HAP-1 (cell line): ENCODE measurements at regions not wholly inside any gene's neighbourhood (a gene's known extent, or its start where the extent isn't known, plus 50 kb on each side); places are given as distances from the start of the nearest gene placed in this dataset.
A peak's percentile ranks its signal among the peaks of the same experiment; 100 is the strongest.
"Not testable (repeated sequence)": the region's sequence is repeated elsewhere in the genome, so short reads cannot be mapped to it uniquely, and the experiment has no call there.

Experiments
- DNase-seq, 2 experiments: peaks; one replicate each; pipeline ENCODE4 v3.0.0-alpha.2; 2016 to 2020; ENCODE audit warnings: low spot score in 2 of 2
- H3K27me3 ChIP-seq: fragments of 250-450 bp; sonication (Bioruptor Pico); 2 replicates; pipeline ENCODE4 v1.5.1; 2020; ENCODE audit warnings: low read depth, mild to moderate bottlenecking, moderate library complexity
- H3K36me3 ChIP-seq: fragments of 250-450 bp; sonication (Bioruptor Pico); replicated peaks from 2 replicates; pipeline ENCODE4 v1.5.1; 2020; ENCODE audit warnings: mild to moderate bottlenecking
- H3K4me1 ChIP-seq: fragments of 250-450 bp; sonication (Bioruptor Pico); 2 replicates; pipeline ENCODE4 v1.5.1; 2020; ENCODE audit warnings: mild to moderate bottlenecking
- H3K4me3 ChIP-seq: fragments of 250-450 bp; sonication (Bioruptor Pico); 2 replicates; pipeline ENCODE4 v1.5.1; 2020; ENCODE audit warnings: mild to moderate bottlenecking, moderate library complexity
- H3K9me3 ChIP-seq: fragments of 250-450 bp; sonication (Bioruptor Pico); 2 replicates; pipeline ENCODE4 v1.5.1; 2020; ENCODE audit warnings: mild to moderate bottlenecking, moderate library complexity
- in situ Hi-C: fragments of 300-500 bp; cut with MboI; formaldehyde crosslinking; loops from 3 replicates; pipeline ENCODE4 v1.14.3; 2020; ENCODE audit warnings: low sequenced_read_pairs, inconsistent platforms, mixed read lengths

DNA sequence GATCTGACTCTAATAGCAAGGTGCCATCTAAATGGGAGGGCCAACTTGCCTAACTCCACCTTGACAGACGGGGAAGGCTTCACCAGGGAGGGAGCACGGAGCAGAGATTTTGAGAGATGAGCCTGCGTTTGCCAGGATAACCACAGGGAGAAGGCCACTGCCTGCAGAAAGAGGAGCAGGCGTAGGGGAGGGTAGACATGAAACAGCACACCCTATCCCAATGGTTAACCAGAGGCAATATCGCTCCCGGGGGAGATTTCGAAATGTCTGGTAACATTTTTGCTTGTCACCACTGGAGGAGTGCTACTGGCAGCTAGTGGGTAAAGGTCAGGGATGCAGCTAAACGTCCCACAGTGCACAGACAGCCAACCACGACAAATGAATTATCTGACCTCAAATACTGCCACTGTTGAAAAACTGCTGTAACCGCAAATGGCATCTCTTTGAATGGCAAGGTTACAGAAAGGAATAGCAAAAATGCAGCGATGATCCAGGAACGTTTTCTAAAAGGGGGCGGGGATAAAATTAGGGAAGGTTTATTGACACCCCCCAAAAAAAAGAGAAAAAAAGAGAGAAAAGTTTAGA, 126.0 kb upstream of the ATF7IP start:
- peak in 1 of 2 experiments; percentile 43 for DNase-seq
- Histone ChIP-seq H3K9me3 (peaks cover 6% of the 10 kb centered on the region), H3K4me3 (no peak overlapping the region), H3K27me3 (no peaks in the 10 kb centered on the region), H3K36me3 (no peaks in the 10 kb centered on the region), H3K4me1 (peaks cover 8% of the 10 kb centered on the region; the same call in 1 of the 2 replicates)
- in situ Hi-C loops: loop anchor here (25.0 kb wide), 1 partner anchor 398 kb away; no protein-coding TSS in a partner anchor

GRCh38 chr12:14239935-14240872, 125.3 kb upstream of the ATF7IP start:
- Histone ChIP-seq H3K4me1 (peaks cover 8% of the 10 kb centered on the region; the same call in 1 of the 2 replicates), H3K4me3 (no peak overlapping the region), H3K27me3 (no peaks in the 10 kb centered on the region), H3K36me3 (no peaks in the 10 kb centered on the region), H3K9me3 (peaks cover 6% of the 10 kb centered on the region)
- in situ Hi-C loops: loop anchor here (25.0 kb wide), 1 partner anchor 397 kb away; no protein-coding TSS in a partner anchor
- DNase-seq: peak in 1 of 2 experiments; percentile 17

- Histone ChIP-seq H3K4me1 (peaks cover 8% of the 10 kb centered on the region; the same call in 1 of the 2 replicates), H3K27me3 (no peaks in the 10 kb centered on the region), H3K4me3 (no peak overlapping the region), H3K9me3 (peaks cover 6% of the 10 kb centered on the region), H3K36me3 (no peaks in the 10 kb centered on the region)
- in situ Hi-C loops: loop anchor here (25.0 kb wide), 1 partner anchor 396 kb away; no protein-coding TSS in a partner anchor
- no peak for DNase-seq
These were observed 124.6 kb upstream of the ATF7IP start for GRCh38 chr12:14240873-14241220.

GRCh38 chr12:14242825-14243224, 122.7 kb upstream of the ATF7IP start:
- H3K4me3 ChIP-seq, H3K27me3 ChIP-seq, H3K36me3 ChIP-seq, H3K4me1 ChIP-seq, DNase-seq, H3K9me3 ChIP-seq: not testable (repeated sequence)
- in situ Hi-C loops: loop anchor here (25.0 kb wide), 1 partner anchor 394 kb away; no protein-coding TSS in a partner anchor

DNA sequence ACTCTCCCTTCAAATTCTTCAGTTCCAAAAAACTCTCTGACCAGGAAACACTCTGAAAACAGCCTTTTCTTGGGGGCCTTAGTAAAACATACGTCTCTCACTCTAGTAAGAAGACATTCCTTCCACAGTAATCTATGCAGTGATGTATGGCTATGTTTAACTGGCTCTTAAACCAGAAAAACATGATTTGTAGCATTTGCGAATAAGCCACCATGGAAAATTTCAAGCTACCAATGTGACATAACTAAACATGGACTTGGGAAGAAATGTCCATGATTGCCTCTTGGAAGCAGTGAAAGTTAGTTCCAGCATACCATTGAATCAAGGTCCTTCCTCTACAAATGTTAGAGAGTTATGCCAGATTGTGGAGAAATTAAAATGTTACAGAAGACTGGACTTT, 121.5 kb upstream of the ATF7IP start:
- H3K36me3 ChIP-seq: no peaks in the 10 kb centered on the region
- in situ Hi-C loops: loop anchor here (25.0 kb wide), 1 partner anchor 393 kb away; no protein-coding TSS in a partner anchor
- no peak overlapping the region for H3K4me3 ChIP-seq
- peaks cover 6% of the 10 kb centered on the region for H3K9me3 ChIP-seq
- no peak for DNase-seq
- no peaks in the 10 kb centered on the region for H3K27me3 ChIP-seq
- H3K4me1 ChIP-seq: peaks cover 8% of the 10 kb centered on the region; the same call in 1 of the 2 replicates

GRCh38 chr12:14244876-14245669, 120.4 kb upstream of the ATF7IP start:
- no peak for DNase-seq
- H3K4me3 ChIP-seq: no peak overlapping the region
- H3K27me3 ChIP-seq: no peaks in the 10 kb centered on the region
- in situ Hi-C loops: loop anchor here (25.0 kb wide), 1 partner anchor 392 kb away; no protein-coding TSS in a partner anchor
- no peaks in the 10 kb centered on the region for H3K36me3 ChIP-seq
- H3K9me3 ChIP-seq: peaks cover 6% of the 10 kb centered on the region
- peaks cover 2% of the 10 kb centered on the region; the same call in 1 of the 2 replicates for H3K4me1 ChIP-seq

- Histone ChIP-seq H3K4me3 (no peak overlapping the region), H3K9me3 (peaks cover 5% of the 10 kb centered on the region), H3K36me3 (no peaks in the 10 kb centered on the region), H3K4me1 (no peaks in the 10 kb centered on the region), H3K27me3 (no peaks in the 10 kb centered on the region)
- in situ Hi-C loops: loop anchor here (25.0 kb wide), 1 partner anchor 390 kb away; no protein-coding TSS in a partner anchor
- no peak for DNase-seq
These were observed 118.3 kb upstream of the ATF7IP start for GRCh38 chr12:14247166-14247565.

GRCh38 chr12:14249368-14249767, 116.1 kb upstream of the ATF7IP start:
- peak; percentile 16 to 47 for DNase-seq
- no peaks in the 10 kb centered on the region for H3K36me3 ChIP-seq
- H3K4me1 ChIP-seq: no peaks in the 10 kb centered on the region
- H3K9me3 ChIP-seq: no peaks in the 10 kb centered on the region
- in situ Hi-C loops: loop anchor here (25.0 kb wide), 1 partner anchor 388 kb away; no protein-coding TSS in a partner anchor
- H3K27me3 ChIP-seq: no peaks in the 10 kb centered on the region
- H3K4me3 ChIP-seq: no peak overlapping the region

DNA sequence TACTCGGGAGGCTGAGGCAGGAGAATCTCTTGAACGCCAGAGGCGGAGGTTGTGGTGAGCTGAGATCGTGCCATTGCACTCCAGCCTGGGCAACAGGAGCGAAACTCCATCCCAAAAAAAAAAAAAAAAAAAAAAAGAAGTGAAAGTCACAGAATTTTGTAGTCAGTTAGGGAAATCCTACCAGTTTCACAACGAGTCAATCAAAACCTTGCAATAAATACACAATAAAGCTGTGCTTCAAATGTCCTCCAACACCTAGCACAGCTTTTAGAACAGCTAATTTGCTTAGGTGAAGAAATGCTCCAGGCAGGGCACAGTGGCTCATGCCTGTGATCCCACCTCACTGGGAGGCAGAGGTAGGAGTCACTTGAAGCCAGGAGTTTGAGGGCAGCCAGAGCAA, 112.8 kb upstream of the ATF7IP start:
- Histone ChIP-seq H3K4me1 (peaks cover 9% of the 10 kb centered on the region), H3K4me3 (no peak overlapping the region), H3K36me3 (no peaks in the 10 kb centered on the region), H3K9me3 (peaks cover 5% of the 10 kb centered on the region; the same call in 1 of the 2 replicates), H3K27me3 (no peaks in the 10 kb centered on the region)
- DNase-seq: no peak
- in situ Hi-C loops: loop anchor here (10.0 kb wide), 2 partner anchors 112 to 142 kb away; partner anchors contain the start of gene ATF7IP

DNA sequence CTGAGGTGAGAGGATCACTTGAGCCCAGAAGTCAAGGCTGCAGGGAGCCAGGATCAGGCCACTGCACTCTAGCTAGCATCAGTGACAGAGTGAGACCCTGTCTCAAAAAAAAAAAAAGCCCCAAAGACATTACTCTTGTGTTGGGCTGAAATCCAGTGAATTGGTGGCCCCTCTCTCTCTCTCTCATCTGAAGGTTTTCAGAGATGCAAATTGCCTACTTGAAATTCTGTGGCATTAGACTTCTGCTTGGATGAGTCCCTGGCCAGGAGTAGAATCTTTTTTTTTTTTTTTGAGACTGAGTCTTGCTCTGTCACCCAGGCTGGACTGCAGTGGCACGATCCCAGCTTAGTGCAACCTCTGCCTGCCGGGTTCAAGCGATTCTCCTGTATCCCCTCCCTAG, 112.0 kb upstream of the ATF7IP start:
- Histone ChIP-seq H3K4me3 (no peak overlapping the region), H3K9me3 (peaks cover 9% of the 10 kb centered on the region), H3K27me3 (no peaks in the 10 kb centered on the region), H3K36me3 (no peaks in the 10 kb centered on the region), H3K4me1 (peaks cover 16% of the 10 kb centered on the region)
- in situ Hi-C loops: loop anchor here (10.0 kb wide), 2 partner anchors 111 to 141 kb away; partner anchors contain the start of gene ATF7IP
- no peak for DNase-seq

DNA sequence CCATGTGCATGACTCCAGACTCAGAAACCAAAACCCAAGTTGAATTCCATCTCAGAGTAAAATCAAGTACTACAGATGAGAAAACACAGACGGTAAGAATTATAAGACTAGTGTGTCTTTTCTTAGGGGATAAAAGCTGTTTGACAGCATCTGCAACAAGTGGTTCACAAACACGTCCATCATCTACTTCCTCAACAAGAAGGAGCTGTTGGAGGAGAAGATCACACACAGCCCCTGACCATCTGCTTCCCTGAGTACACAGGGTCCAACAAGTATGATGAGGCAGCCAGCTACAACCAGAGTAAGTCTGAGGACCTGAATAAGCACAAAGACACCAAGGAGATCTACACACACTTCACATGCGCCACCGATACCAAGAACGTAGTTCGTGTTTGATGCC, 110.7 kb upstream of the ATF7IP start:
- no peak for DNase-seq
- Histone ChIP-seq H3K4me3 (no peak overlapping the region), H3K36me3 (no peaks in the 10 kb centered on the region; the same call in 1 of the 2 replicates), H3K4me1 (peaks cover 23% of the 10 kb centered on the region), H3K9me3 (peaks cover 13% of the 10 kb centered on the region), H3K27me3 (no peaks in the 10 kb centered on the region)
- in situ Hi-C loops: loop anchor here (10.0 kb wide), 2 partner anchors 110 to 140 kb away; partner anchors contain the start of gene ATF7IP

DNA sequence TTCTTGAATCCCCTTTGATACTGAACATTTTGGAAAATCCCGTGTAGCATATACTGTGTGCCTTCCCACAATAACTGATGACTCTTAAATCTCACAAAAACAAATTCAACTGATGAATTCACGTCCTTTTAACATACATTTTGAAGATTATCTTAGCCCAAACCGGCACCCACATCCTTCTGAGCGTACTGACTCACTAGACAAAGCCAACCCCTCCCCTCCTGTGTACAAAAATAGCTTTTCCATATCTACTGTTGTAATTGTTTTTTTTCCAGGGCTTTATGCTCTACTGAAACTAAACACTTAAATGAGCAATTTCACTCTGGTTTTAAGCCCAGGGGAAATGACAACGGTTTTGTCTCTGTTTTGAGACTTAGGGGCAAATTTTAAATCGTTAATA, 109.4 kb upstream of the ATF7IP start:
- in situ Hi-C loops: loop anchor here (10.0 kb wide), 2 partner anchors 109 to 139 kb away; partner anchors contain the start of gene ATF7IP
- H3K36me3 ChIP-seq: no peaks in the 10 kb centered on the region; the same call in 1 of the 2 replicates
- no peaks in the 10 kb centered on the region for H3K27me3 ChIP-seq
- no peak overlapping the region for H3K4me3 ChIP-seq
- peaks cover 30% of the 10 kb centered on the region for H3K4me1 ChIP-seq
- peaks cover 13% of the 10 kb centered on the region for H3K9me3 ChIP-seq
- DNase-seq: no peak
